GM12864 (cell line): ENCODE measurements at regions not wholly inside any gene's neighbourhood (a gene's known extent, or its start where the extent isn't known, plus 50 kb on each side); places are given as distances from the start of the nearest gene placed in this dataset.

Experiments
- DNase-seq: peaks from one replicate; pipeline ENCODE4 v3.0.0-alpha.2; 2011; ENCODE audit warnings: low read depth
- H3K4me3 ChIP-seq: 2 replicates; pipeline ENCODE4 v1.5.1; 2011; ENCODE audit warnings: mild to moderate bottlenecking, low read depth, low read length, control low read depth
- CTCF ChIP-seq: IDR thresholded peaks from 2 replicates; pipeline ENCODE4 v1.5.1; 2011; ENCODE audit warnings: low read depth, mild to moderate bottlenecking, moderate library complexity, low read length, control low read depth, inconsistent platforms; ENCODE audit errors: missing control alignments

- no peak for DNase-seq
- no peak for TF ChIP-seq CTCF
- H3K4me3 ChIP-seq, result no peak overlapping the region
Observed at GRCh38 chr5:126189231-126189630, 234.0 kb upstream of the GRAMD2B start.

- no peak for TF ChIP-seq CTCF
- H3K4me3 ChIP-seq, result no peak overlapping the region
- DNase-seq, result no peak
Observed at GRCh38 chr5:126189862-126190261, 233.3 kb upstream of the GRAMD2B start.

GRCh38 chr5:126192226-126192625, 231.0 kb upstream of the GRAMD2B start:
- H3K4me3 ChIP-seq, result no peak overlapping the region
- TF ChIP-seq CTCF, result no peak
- DNase-seq, result no peak

GRCh38 chr5:126195410-126196100, 227.7 kb upstream of the GRAMD2B start:
- TF ChIP-seq CTCF, result no peak
- H3K4me3 ChIP-seq, result no peak overlapping the region
- DNase-seq, result no peak

GRCh38 chr5:126198531-126198930, 224.7 kb upstream of the GRAMD2B start:
- TF ChIP-seq CTCF, result no peak
- no peak for DNase-seq
- H3K4me3 ChIP-seq, result no peak overlapping the region

- H3K4me3 ChIP-seq, result no peak overlapping the region
- DNase-seq, result no peak
- TF ChIP-seq CTCF, result no peak
Observed at GRCh38 chr5:126199467-126199866, 223.7 kb upstream of the GRAMD2B start.

- no peak for DNase-seq
- TF ChIP-seq CTCF, result no peak
Observed at GRCh38 chr5:126208691-126209090, 214.5 kb upstream of the GRAMD2B start.

More at GRCh38 chr5:126208691-126209090, 214.5 kb upstream of the GRAMD2B start:
- no peak overlapping the region for H3K4me3 ChIP-seq
